HEK293 (cell line): ENCODE measurements at regions not wholly inside any gene's neighbourhood (a gene's known extent, or its start where the extent isn't known, plus 50 kb on each side); places are given as distances from the start of the nearest gene placed in this dataset.

Experiments used
- CTCF ChIA-PET: fragments of 350-600 bp; formaldehyde crosslinking; extraction: SDS; loops from one replicate; lab custom pipeline; 2021; ENCODE audit warnings: antibody characterized with exemption; lab: Yijun Ruan, JAX
- POLR2A ChIA-PET: fragments of 300-600 bp; formaldehyde crosslinking; extraction: SDS; loops from one replicate; lab custom pipeline; 2020; ENCODE audit warnings: antibody characterized with exemption, inconsistent platforms; lab: Yijun Ruan, JAX
- H3K27ac ChIP-seq: fragments of 200-500 bp; sonication (Bioruptor generic); 2 replicates; pipeline ENCODE4 v1.5.1; 2014; ENCODE audit warnings: low read depth, low read length, control low read depth, inconsistent platforms; ENCODE audit errors: extremely low read depth
- H3K36me3 ChIP-seq, 2 experiments: fragments of 200-500 bp in 1 of 2; sonication (Bioruptor generic) in 1 of 2; 1 replicate in 1 of 2; 2 replicates in 1 of 2; pipeline ENCODE4 v1.5.1; 2014 to 2017; ENCODE audit warnings: inconsistent platforms in 2 of 2, low read length in 2 of 2; ENCODE audit not compliant: control insufficient read depth in 2 of 2, insufficient read depth in 1 of 2
- H3K4me1 ChIP-seq: fragments of 200-500 bp; sonication (Bioruptor generic); 2 replicates; pipeline ENCODE4 v1.5.1; 2014; ENCODE audit warnings: mild to moderate bottlenecking, low read length, inconsistent platforms; ENCODE audit not compliant: control insufficient read depth, insufficient read depth
- H3K4me3 ChIP-seq: 2 replicates; pipeline ENCODE4 v1.5.1; 2011; ENCODE audit warnings: low read depth, mild to moderate bottlenecking, control low read depth, low read length, moderate library complexity
- H3K9me3 ChIP-seq: fragments of 200-500 bp; sonication (Bioruptor generic); 2 replicates; pipeline ENCODE4 v1.5.1; 2014; ENCODE audit warnings: low read depth, low read length, inconsistent platforms; ENCODE audit not compliant: control insufficient read depth, insufficient read depth
- EGR2 ChIP-seq: fragments of 450-650 bp; formaldehyde crosslinking; IDR thresholded peaks from 2 replicates; pipeline ENCODE4 v1.5.1; 2016; ENCODE audit warnings: low read depth, missing biosample characterization, missing genetic modification characterization
- ELK4 ChIP-seq: IDR thresholded peaks from 2 replicates; pipeline ENCODE4 v1.6.1; 2011; ENCODE audit warnings: mild to moderate bottlenecking, low read depth, low read length, borderline replicate concordance
- RBAK ChIP-seq: fragments of 450-650 bp; formaldehyde crosslinking; IDR thresholded peaks from 2 replicates; pipeline ENCODE4 v1.5.1; 2016; ENCODE audit warnings: missing biosample characterization, missing genetic modification characterization
- ZBTB10 ChIP-seq: fragments of 450-650 bp; formaldehyde crosslinking; IDR thresholded peaks from 2 replicates; pipeline ENCODE4 v1.5.1; 2016; ENCODE audit warnings: missing biosample characterization, missing genetic modification characterization
- ZNF248 ChIP-seq: fragments of 450-650 bp; formaldehyde crosslinking; IDR thresholded peaks from 2 replicates; pipeline ENCODE4 v1.5.1; 2017; ENCODE audit warnings: missing biosample characterization, missing genetic modification characterization
- ZNF366 ChIP-seq: fragments of 450-650 bp; formaldehyde crosslinking; conservative IDR thresholded peaks from 2 replicates; pipeline ENCODE4 v1.5.1; 2016; ENCODE audit warnings: missing biosample characterization, missing genetic modification characterization
- ZNF510 ChIP-seq: fragments of 450-650 bp; formaldehyde crosslinking; IDR thresholded peaks from 2 replicates; pipeline ENCODE4 v1.5.1; 2018; ENCODE audit warnings: mild to moderate bottlenecking, missing genetic modification characterization, missing biosample characterization; ENCODE audit not compliant: insufficient replicate concordance
- ZNF513 ChIP-seq: fragments of 450-650 bp; IDR thresholded peaks from 2 replicates; pipeline ENCODE4 v1.5.1; 2018; ENCODE audit warnings: missing biosample characterization, missing genetic modification characterization
- ZNF629 ChIP-seq: fragments of 450-650 bp; formaldehyde crosslinking; IDR thresholded peaks from 2 replicates; pipeline ENCODE4 v1.5.1; 2017; ENCODE audit warnings: missing biosample characterization, missing genetic modification characterization
- ZNF664 ChIP-seq: fragments of 450-650 bp; formaldehyde crosslinking; IDR thresholded peaks from 2 replicates; pipeline ENCODE4 v1.5.1; 2016; ENCODE audit warnings: missing biosample characterization, missing genetic modification characterization
- ZNF777 ChIP-seq: fragments of 450-650 bp; formaldehyde crosslinking; IDR thresholded peaks from 2 replicates; pipeline ENCODE4 v1.5.1; 2017; ENCODE audit warnings: missing biosample characterization, missing genetic modification characterization, borderline replicate concordance
- TF ChIP-seq, protein P1 (sequence below): fragments of 450-650 bp; formaldehyde crosslinking; IDR thresholded peaks from 2 replicates; pipeline ENCODE4 v1.5.0; 2017; ENCODE audit warnings: missing biosample characterization, missing genetic modification characterization, borderline replicate concordance
- TF ChIP-seq, protein P2 (sequence below): fragments of 450-650 bp; formaldehyde crosslinking; IDR thresholded peaks from 2 replicates; pipeline ENCODE4 v1.5.1; 2016; ENCODE audit warnings: missing biosample characterization, missing genetic modification characterization
- TF ChIP-seq, protein P3 (sequence below): fragments of 450-650 bp; formaldehyde crosslinking; IDR thresholded peaks from 2 replicates; pipeline ENCODE4 v1.5.1; 2016; ENCODE audit warnings: missing biosample characterization, missing genetic modification characterization

- TF ChIP-seq, protein P1, sequence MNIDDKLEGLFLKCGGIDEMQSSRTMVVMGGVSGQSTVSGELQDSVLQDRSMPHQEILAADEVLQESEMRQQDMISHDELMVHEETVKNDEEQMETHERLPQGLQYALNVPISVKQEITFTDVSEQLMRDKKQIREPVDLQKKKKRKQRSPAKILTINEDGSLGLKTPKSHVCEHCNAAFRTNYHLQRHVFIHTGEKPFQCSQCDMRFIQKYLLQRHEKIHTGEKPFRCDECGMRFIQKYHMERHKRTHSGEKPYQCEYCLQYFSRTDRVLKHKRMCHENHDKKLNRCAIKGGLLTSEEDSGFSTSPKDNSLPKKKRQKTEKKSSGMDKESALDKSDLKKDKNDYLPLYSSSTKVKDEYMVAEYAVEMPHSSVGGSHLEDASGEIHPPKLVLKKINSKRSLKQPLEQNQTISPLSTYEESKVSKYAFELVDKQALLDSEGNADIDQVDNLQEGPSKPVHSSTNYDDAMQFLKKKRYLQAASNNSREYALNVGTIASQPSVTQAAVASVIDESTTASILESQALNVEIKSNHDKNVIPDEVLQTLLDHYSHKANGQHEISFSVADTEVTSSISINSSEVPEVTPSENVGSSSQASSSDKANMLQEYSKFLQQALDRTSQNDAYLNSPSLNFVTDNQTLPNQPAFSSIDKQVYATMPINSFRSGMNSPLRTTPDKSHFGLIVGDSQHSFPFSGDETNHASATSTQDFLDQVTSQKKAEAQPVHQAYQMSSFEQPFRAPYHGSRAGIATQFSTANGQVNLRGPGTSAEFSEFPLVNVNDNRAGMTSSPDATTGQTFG (tag by site-specific recombination) = no peak
- no peak for TF ChIP-seq ZNF777 (tag by site-specific recombination)
- no peak for TF ChIP-seq ZNF629 (tag by site-specific recombination)
- no peak for TF ChIP-seq RBAK (tag by site-specific recombination)
- no peak for TF ChIP-seq ZNF248 (tag by site-specific recombination)
Observed at GRCh38 chr1:10898921-10899320, 102.5 kb upstream of the CASZ1 start (continued).

DNA sequence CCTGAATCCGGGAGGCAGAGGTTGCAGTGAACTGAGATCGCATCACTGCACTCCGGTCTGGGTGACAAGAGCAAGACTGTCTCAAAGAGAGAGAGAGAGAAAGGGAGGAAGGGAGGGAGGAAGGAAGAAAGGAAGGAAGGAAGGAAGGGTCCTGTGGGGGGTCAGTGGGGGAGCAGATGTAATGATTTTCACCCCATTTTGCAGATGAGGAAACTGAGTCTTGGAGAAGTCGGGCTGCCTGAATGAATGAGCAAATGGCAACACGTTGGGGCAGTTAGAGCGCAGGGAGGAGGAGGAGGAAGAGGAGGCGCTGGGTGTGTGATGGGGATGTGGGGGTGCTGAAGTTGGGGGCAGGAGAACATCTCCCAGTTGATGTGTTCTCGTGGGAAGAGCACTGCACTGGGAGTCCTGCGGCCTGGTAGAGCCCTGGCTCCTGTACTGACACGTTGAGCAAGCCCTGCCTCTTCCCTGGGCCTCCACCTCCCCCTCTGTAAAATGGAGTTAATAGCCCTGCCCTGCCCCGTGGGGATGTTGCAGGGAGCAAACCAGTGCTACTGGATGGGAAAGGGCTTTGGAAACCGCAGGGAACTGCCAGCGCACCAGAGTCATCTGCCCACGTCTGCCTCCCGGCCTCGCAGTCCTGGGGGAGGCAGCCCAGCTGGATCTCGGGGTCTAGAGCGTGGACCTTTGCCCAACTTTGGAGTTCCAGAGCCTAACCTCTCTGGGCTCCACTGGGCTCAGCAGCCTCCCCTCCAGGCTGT, 103.2 kb upstream of the CASZ1 start:
- ChIA-PET POLR2A (no interaction called here), CTCF (interaction anchor here (0.6 to 1.0 kb wide), 2 partner anchors 43 to 146 kb away, joined by 3 to 4 read pairs; no protein-coding TSS in a partner anchor)
- H3K9me3 ChIP-seq = no peaks in the 10 kb centered on the region
- peaks cover 3% of the 10 kb centered on the region; the same call in 1 of the 2 replicates for H3K4me1 ChIP-seq
- no peaks in the 10 kb centered on the region for H3K36me3 ChIP-seq
- H3K27ac ChIP-seq = no peak overlapping the region
- H3K4me3 ChIP-seq = no peak overlapping the region
- TF ChIP-seq ZNF513 (tag by site-specific recombination) (no peak), ELK4 (no peak), ZNF366 (tag by site-specific recombination) (peak; percentile 31; the same call in 1 of the 2 replicates), ZBTB10 (0 out of 2 replicates have a peak, but pooled peaks have one; percentile 25), ZNF664 (tag by site-specific recombination) (no peak), ZNF510 (tag by site-specific recombination) (no peak), EGR2 (0 out of 2 replicates have a peak, but pooled peaks have one; percentile 1)
- TF ChIP-seq, protein P2, sequence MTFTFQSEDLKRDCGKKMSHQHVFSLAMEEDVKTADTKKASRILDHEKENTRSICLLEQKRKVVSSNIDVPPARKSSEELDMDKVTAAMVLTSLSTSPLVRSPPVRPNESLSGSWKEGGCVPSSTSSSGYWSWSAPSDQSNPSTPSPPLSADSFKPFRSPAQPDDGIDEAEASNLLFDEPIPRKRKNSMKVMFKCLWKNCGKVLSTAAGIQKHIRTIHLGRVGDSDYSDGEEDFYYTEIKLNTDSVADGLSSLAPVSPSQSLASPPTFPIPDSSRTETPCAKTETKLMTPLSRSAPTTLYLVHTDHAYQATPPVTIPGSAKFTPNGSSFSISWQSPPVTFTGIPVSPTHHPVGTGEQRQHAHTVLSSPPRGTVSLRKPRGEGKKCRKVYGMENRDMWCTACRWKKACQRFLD = no peak
- TF ChIP-seq, protein P3, sequence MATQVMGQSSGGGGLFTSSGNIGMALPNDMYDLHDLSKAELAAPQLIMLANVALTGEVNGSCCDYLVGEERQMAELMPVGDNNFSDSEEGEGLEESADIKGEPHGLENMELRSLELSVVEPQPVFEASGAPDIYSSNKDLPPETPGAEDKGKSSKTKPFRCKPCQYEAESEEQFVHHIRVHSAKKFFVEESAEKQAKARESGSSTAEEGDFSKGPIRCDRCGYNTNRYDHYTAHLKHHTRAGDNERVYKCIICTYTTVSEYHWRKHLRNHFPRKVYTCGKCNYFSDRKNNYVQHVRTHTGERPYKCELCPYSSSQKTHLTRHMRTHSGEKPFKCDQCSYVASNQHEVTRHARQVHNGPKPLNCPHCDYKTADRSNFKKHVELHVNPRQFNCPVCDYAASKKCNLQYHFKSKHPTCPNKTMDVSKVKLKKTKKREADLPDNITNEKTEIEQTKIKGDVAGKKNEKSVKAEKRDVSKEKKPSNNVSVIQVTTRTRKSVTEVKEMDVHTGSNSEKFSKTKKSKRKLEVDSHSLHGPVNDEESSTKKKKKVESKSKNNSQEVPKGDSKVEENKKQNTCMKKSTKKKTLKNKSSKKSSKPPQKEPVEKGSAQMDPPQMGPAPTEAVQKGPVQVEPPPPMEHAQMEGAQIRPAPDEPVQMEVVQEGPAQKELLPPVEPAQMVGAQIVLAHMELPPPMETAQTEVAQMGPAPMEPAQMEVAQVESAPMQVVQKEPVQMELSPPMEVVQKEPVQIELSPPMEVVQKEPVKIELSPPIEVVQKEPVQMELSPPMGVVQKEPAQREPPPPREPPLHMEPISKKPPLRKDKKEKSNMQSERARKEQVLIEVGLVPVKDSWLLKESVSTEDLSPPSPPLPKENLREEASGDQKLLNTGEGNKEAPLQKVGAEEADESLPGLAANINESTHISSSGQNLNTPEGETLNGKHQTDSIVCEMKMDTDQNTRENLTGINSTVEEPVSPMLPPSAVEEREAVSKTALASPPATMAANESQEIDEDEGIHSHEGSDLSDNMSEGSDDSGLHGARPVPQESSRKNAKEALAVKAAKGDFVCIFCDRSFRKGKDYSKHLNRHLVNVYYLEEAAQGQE = no peak
